ENCODE measurements at regions not wholly inside any gene's neighbourhood (a gene's known extent, or its start where the extent isn't known, plus 50 kb on each side); places are given as distances from the start of the nearest gene placed in this dataset.

DNA sequence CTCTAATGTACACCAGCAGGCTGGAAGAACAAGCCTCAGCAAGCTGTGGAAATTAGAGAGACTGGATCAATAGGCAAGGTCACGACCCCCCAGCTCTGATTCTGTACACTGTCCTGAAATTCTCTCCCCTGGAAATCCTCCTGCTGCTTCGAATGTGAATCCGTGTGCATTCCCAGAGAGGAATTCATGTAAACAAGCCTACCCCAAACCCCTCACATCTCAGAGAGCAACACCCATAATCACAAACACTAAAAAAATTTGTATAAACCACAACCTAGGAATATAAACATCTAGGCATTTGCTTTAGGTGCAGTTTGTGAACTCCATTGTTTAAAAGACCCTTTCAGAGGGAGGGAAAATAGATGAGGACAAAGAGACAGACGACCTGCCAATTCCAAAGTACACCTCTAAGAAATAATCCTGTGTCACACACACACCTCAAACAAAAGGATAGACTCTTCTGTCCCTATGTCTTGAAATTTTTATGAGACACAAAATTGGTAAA is 325.2 kb downstream of the WDR72 start:
- TF ChIP-seq, protein P1, sequence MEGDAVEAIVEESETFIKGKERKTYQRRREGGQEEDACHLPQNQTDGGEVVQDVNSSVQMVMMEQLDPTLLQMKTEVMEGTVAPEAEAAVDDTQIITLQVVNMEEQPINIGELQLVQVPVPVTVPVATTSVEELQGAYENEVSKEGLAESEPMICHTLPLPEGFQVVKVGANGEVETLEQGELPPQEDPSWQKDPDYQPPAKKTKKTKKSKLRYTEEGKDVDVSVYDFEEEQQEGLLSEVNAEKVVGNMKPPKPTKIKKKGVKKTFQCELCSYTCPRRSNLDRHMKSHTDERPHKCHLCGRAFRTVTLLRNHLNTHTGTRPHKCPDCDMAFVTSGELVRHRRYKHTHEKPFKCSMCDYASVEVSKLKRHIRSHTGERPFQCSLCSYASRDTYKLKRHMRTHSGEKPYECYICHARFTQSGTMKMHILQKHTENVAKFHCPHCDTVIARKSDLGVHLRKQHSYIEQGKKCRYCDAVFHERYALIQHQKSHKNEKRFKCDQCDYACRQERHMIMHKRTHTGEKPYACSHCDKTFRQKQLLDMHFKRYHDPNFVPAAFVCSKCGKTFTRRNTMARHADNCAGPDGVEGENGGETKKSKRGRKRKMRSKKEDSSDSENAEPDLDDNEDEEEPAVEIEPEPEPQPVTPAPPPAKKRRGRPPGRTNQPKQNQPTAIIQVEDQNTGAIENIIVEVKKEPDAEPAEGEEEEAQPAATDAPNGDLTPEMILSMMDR (IDR thresholded peaks at IDR 0.05) = no peak
- TF ChIP-seq POLR2A (IDR thresholded peaks at IDR 0.05) = no peak

All from uterus (tissue), 2 donors.